Activated T-helper 2 cell treated with anti-CD3 and anti-CD28 coated beads, Interferon-gamma antibody, Interleukin-2, Interleukin-4, amounts not matched to agents 10 μg/mL and 5 μg/mL and 100 μg/mL, durations not matched to agents 14 hours and 24 hours and 36 hours (primary cell): ENCODE measurements at regions not wholly inside any gene's neighbourhood (a gene's known extent, or its start where the extent isn't known, plus 50 kb on each side); places are given as distances from the start of the nearest gene placed in this dataset.

ENCODE experiments used
- DNase-seq: peaks from one replicate; pipeline ENCODE4 v3.0.0; 2021; ENCODE audit warnings: low spot score
- H3K27ac Mint-ChIP-seq: one replicate; pipeline ENCODE4 v1.8.0; 2021; ENCODE audit warnings: mixed read lengths
- H3K27me3 Mint-ChIP-seq: one replicate; pipeline ENCODE4 v1.8.0; 2021; ENCODE audit warnings: low read depth, mixed read lengths
- H3K36me3 Mint-ChIP-seq: one replicate; pipeline ENCODE4 v1.8.0; 2021; ENCODE audit warnings: low read depth, mixed read lengths
- H3K4me1 Mint-ChIP-seq: one replicate; pipeline ENCODE4 v1.8.0; 2021; ENCODE audit warnings: low read depth, mixed read lengths
- H3K4me3 Mint-ChIP-seq: one replicate; pipeline ENCODE4 v1.8.0; 2021; ENCODE audit warnings: low read depth, mild to moderate bottlenecking, moderate library complexity, mixed read lengths
- H3K9me3 Mint-ChIP-seq: one replicate; pipeline ENCODE4 v1.8.0; 2021; ENCODE audit warnings: mixed read lengths
- intact Hi-C: fragments of 100-400 bp; cut with micrococcal nuclease; formaldehyde crosslinking; loops from one replicate; pipeline ENCODE4 v1.15.1; 2023

DNA sequence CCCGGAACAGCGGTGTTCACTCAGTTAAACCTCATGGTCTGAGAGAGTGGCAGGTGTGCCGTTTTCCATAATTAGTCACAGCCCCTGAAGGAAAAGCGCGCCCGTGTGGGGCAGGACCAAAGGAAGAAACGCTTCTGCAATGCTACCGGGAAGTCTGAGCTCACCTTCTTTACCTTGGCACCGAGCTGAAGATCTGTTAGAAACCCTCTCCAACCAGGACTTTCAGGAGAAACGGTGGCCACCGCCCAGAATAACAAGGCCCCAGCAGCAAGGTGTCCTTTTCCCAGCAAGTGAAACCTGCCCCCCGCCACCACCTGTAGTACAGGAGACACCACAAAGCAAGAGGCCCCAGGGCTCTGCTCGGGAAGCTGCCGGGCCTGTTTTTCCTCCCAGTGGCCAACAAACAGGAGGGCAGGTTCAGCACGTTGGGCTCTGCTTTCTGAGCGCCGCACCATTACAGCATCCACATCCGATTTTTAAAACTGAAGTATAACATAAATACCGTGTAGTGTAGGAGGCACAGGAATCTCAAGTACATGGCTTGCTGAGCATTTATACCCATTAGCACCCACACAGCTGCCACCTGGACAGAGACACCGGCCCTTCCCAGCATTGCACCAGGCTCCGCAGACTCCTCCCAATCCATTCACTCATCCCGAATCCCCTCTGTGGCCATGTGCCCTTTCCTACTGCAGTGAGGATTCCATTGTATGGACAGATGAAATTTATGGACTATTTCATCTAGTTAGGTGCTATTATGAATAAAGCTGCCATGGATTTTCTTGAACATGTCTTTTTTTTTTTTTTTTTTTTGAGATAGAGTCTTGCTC, 121.8 kb upstream of the RIOK3 start:
- Mint-ChIP-seq H3K36me3 (peaks cover 19% of the 10 kb centered on the region), H3K4me1 (no peaks in the 10 kb centered on the region)
- intact Hi-C loops: no loop called here

DNA sequence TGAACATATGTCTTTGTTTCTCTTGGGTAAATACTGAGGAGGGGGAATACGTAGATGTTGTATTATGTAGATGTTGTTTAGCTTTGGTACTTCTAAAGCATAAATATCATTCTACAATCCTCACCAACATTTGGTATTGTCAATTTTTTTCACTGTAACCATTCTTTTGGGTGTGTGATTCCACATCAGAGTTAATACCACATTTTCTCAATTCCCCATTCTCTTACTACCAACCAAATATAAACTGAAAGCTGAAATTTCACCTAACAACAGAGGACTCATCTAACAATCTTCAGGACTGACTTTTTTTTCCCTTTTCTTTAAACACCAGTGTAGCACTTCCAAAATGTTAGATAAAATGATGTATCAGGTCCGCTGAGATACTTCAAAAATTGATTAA, 120.7 kb upstream of the RIOK3 start:
- H3K9me3 Mint-ChIP-seq: peaks cover 4% of the 10 kb centered on the region
- H3K4me1 Mint-ChIP-seq: peaks cover 6% of the 10 kb centered on the region
- DNase-seq: no peak
- H3K27me3 Mint-ChIP-seq: no peaks in the 10 kb centered on the region
- intact Hi-C loops: no loop called here
- H3K4me3 Mint-ChIP-seq: no peak overlapping the region
- peaks cover 16% of the 10 kb centered on the region for H3K36me3 Mint-ChIP-seq
- no peak overlapping the region for H3K27ac Mint-ChIP-seq

More for the DNA sequence above, 121.8 kb upstream of the RIOK3 start:
- H3K4me3 Mint-ChIP-seq: no peak overlapping the region
- peaks cover 12% of the 10 kb centered on the region for H3K9me3 Mint-ChIP-seq
- DNase-seq: no peak
- H3K27me3 Mint-ChIP-seq: no peaks in the 10 kb centered on the region
- H3K27ac Mint-ChIP-seq: no peak overlapping the region

- Mint-ChIP-seq H3K4me1 (peaks cover 6% of the 10 kb centered on the region), H3K27me3 (no peaks in the 10 kb centered on the region), H3K4me3 (no peak overlapping the region), H3K9me3 (peaks cover 4% of the 10 kb centered on the region), H3K36me3 (peaks cover 13% of the 10 kb centered on the region), H3K27ac (no peak overlapping the region)
- DNase-seq: no peak
- intact Hi-C loops: no loop called here
Measured at GRCh38 chr18:23333827-23334226, 119.3 kb upstream of the RIOK3 start.

GRCh38 chr18:23334569-23334968, 118.5 kb upstream of the RIOK3 start:
- H3K4me3 Mint-ChIP-seq: no peak overlapping the region
- intact Hi-C loops: no loop called here
- peaks cover 8% of the 10 kb centered on the region for H3K36me3 Mint-ChIP-seq
- H3K4me1 Mint-ChIP-seq: peaks cover 6% of the 10 kb centered on the region
- H3K27ac Mint-ChIP-seq: no peak overlapping the region
- no peaks in the 10 kb centered on the region for H3K9me3 Mint-ChIP-seq
- no peak for DNase-seq
- H3K27me3 Mint-ChIP-seq: no peaks in the 10 kb centered on the region

GRCh38 chr18:23336101-23336500, 117.0 kb upstream of the RIOK3 start:
- no peak for DNase-seq
- intact Hi-C loops: no loop called here
- Mint-ChIP-seq H3K36me3 (peaks cover 8% of the 10 kb centered on the region), H3K9me3 (no peaks in the 10 kb centered on the region), H3K27me3 (no peaks in the 10 kb centered on the region), H3K27ac (no peak overlapping the region), H3K4me3 (no peak overlapping the region), H3K4me1 (peaks cover 10% of the 10 kb centered on the region)

- intact Hi-C loops: no loop called here
- Mint-ChIP-seq H3K4me3 (no peak overlapping the region), H3K9me3 (no peaks in the 10 kb centered on the region), H3K27ac (no peak overlapping the region), H3K27me3 (no peaks in the 10 kb centered on the region), H3K36me3 (peaks cover 8% of the 10 kb centered on the region), H3K4me1 (peaks cover 21% of the 10 kb centered on the region)
- no peak for DNase-seq
Measured at GRCh38 chr18:23337599-23338444, 115.3 kb upstream of the RIOK3 start.

DNA sequence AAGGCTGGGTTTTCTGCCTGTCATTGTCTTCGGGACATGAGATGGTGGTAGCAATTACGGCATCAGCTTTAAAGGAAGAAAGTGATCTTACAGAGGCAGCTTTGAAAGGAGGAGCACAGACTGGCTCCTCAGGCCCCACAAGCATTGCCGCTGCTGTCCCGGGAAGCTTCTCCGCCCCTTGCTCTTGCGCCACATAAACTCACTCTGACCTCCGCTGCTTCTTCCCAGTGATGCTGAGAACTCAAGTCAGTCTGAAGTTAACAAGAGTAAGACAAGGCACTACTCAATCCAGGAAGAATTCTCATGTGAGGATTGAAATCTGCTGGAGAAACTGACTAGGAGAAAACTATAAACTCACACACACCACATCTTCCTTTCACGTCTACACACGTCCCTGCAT, 112.4 kb upstream of the RIOK3 start:
- Mint-ChIP-seq H3K27me3 (no peaks in the 10 kb centered on the region), H3K4me1 (peaks cover 21% of the 10 kb centered on the region), H3K27ac (no peak overlapping the region), H3K4me3 (no peak overlapping the region), H3K36me3 (peaks cover 17% of the 10 kb centered on the region), H3K9me3 (peaks cover 8% of the 10 kb centered on the region)
- intact Hi-C loops: no loop called here
- DNase-seq: no peak

GRCh38 chr18:23341383-23341782, 111.7 kb upstream of the RIOK3 start:
- H3K36me3 Mint-ChIP-seq: peaks cover 17% of the 10 kb centered on the region
- H3K4me3 Mint-ChIP-seq: no peak overlapping the region
- DNase-seq: no peak
- intact Hi-C loops: no loop called here
- no peaks in the 10 kb centered on the region for H3K27me3 Mint-ChIP-seq
- peak overlapping the region; percentile 52 for H3K27ac Mint-ChIP-seq
- H3K4me1 Mint-ChIP-seq: peaks cover 21% of the 10 kb centered on the region
- H3K9me3 Mint-ChIP-seq: peaks cover 8% of the 10 kb centered on the region

DNA sequence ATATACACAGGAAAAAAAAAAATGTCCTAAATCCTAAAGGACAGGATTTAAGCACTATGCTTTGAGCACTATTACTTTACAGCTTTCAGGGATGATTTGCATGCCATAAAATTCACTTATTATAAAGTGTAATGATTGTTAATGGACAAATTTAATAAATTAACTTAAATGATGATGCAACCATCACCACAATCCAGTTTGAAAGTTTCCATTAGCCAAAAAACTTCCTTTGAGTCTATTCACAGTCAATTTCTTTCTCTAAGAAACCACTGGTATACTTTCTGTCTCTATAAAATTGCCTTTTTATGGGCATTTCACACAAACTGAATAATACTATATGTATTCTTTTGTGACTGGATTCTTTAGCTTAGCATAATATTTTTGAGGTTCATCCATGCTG, 111.1 kb upstream of the RIOK3 start:
- no peak for DNase-seq
- Mint-ChIP-seq H3K27ac (no peak overlapping the region), H3K9me3 (peaks cover 8% of the 10 kb centered on the region)

GRCh38 chr18:23342506-23342905, 110.6 kb upstream of the RIOK3 start:
- Mint-ChIP-seq H3K4me3 (no peak overlapping the region), H3K36me3 (peaks cover 17% of the 10 kb centered on the region), H3K4me1 (peaks cover 14% of the 10 kb centered on the region), H3K27ac (no peak overlapping the region), H3K27me3 (no peaks in the 10 kb centered on the region), H3K9me3 (peaks cover 8% of the 10 kb centered on the region)
- intact Hi-C loops: no loop called here
- no peak for DNase-seq

More for the DNA sequence above, 111.1 kb upstream of the RIOK3 start:
- no peaks in the 10 kb centered on the region for H3K27me3 Mint-ChIP-seq
- intact Hi-C loops: no loop called here
- peaks cover 16% of the 10 kb centered on the region for H3K36me3 Mint-ChIP-seq
- H3K4me3 Mint-ChIP-seq: no peak overlapping the region
- H3K4me1 Mint-ChIP-seq: peaks cover 15% of the 10 kb centered on the region

DNA sequence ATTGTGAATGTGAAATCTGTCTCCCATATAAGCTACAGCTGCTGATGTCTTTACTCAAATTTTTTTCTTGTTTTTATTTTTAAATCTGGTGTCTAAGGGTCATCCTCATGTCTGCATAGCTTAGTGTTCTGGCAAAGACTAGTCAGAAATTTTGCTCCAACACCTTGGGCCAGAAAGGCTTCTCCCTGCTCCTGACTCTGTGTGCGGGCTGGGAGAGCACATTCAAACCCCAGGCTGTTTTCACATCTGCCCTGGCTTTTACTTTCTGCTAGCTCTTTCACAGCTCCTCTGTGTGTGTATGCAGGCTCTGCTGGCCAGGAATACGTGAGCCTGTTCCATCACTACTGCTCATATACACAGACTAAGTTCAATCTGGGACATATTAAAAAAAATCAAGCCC, 102.9 kb upstream of the RIOK3 start:
- H3K9me3 Mint-ChIP-seq: peaks cover 15% of the 10 kb centered on the region
- H3K4me3 Mint-ChIP-seq: no peak overlapping the region
- H3K27me3 Mint-ChIP-seq: no peaks in the 10 kb centered on the region
- intact Hi-C loops: no loop called here
- no peak for DNase-seq
- peaks cover 59% of the 10 kb centered on the region for H3K36me3 Mint-ChIP-seq
- peaks cover 11% of the 10 kb centered on the region for H3K4me1 Mint-ChIP-seq
- H3K27ac Mint-ChIP-seq: no peak overlapping the region

GRCh38 chr18:23351521-23351920, 101.6 kb upstream of the RIOK3 start:
- no peak for DNase-seq
- Mint-ChIP-seq H3K36me3 (peaks cover 65% of the 10 kb centered on the region), H3K27me3 (no peaks in the 10 kb centered on the region), H3K27ac (no peak overlapping the region), H3K4me1 (peaks cover 18% of the 10 kb centered on the region), H3K9me3 (peaks cover 15% of the 10 kb centered on the region), H3K4me3 (no peak overlapping the region)
- intact Hi-C loops: no loop called here

DNA sequence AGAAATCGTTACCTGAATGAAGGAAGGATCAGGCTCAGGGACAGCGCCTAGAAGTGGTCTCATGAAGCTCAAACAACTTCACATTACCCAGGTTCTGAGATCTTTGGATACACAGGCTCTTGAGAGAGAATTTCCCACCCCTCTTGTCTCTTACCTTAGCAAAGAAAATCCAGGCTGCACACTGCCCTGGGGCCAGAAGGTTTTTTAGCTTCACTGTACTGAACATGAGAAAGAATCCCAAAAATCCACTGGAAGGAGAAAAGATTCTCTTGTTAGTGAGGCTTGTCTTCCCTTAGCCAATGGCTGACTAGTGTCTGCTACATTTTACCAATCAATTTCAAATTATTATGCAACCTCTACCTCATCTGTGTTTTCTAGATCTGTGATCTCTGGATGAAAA, 101.0 kb upstream of the RIOK3 start:
- Mint-ChIP-seq H3K36me3 (peaks cover 65% of the 10 kb centered on the region), H3K27ac (no peak overlapping the region), H3K4me3 (no peak overlapping the region), H3K4me1 (peaks cover 21% of the 10 kb centered on the region), H3K27me3 (no peaks in the 10 kb centered on the region), H3K9me3 (peaks cover 15% of the 10 kb centered on the region)
- no peak for DNase-seq
- intact Hi-C loops: no loop called here
